Lung (tissue), 11 donors: ENCODE measurements at regions not wholly inside any gene's neighbourhood (a gene's known extent, or its start where the extent isn't known, plus 50 kb on each side); places are given as distances from the start of the nearest gene placed in this dataset.

Source experiments
- ATAC-seq: fragments of 200-7000 bp; cut with Tn5 transposase; one replicate; pipeline ENCODE4 v1.9.1; 2020; ENCODE audit warnings: moderate number of reproducible peaks; ENCODE audit not compliant: insufficient read depth, low FRiP score
- DNase-seq, 3 donors: peaks; one replicate each; pipeline ENCODE4 v3.0.0-alpha.2; 2013 to 2017
- H3K27ac ChIP-seq, 2 donors: one replicate each; pipeline ENCODE4 v1.5.1; 2013; ENCODE audit warnings: mild to moderate bottlenecking in 2 of 2, moderate library complexity in 2 of 2, control low read depth in 1 of 2, inconsistent platforms in 1 of 2, low read depth in 1 of 2, low read length in 1 of 2
- H3K27me3 ChIP-seq, 3 donors: one replicate each; pipeline ENCODE4 v1.5.1; 2013; ENCODE audit warnings: low read length in 2 of 3; ENCODE audit not compliant: control insufficient read depth in 3 of 3, insufficient read depth in 3 of 3
- H3K36me3 ChIP-seq, 4 donors: one replicate each; pipeline ENCODE4 v1.5.1; 2013; ENCODE audit warnings: low read length in 4 of 4, mild to moderate bottlenecking in 1 of 4, moderate library complexity in 1 of 4; ENCODE audit not compliant: control insufficient read depth in 4 of 4, insufficient read depth in 4 of 4
- H3K4me1 ChIP-seq, 5 donors: one replicate each; pipeline ENCODE4 v1.5.1; 2013; ENCODE audit warnings: low read length in 5 of 5, mild to moderate bottlenecking in 2 of 5, moderate library complexity in 1 of 5; ENCODE audit not compliant: control insufficient read depth in 5 of 5, insufficient read depth in 5 of 5
- H3K4me3 ChIP-seq: one replicate; pipeline ENCODE4 v1.5.1; 2013; ENCODE audit warnings: mild to moderate bottlenecking, control low read depth, moderate library complexity
- H3K9ac ChIP-seq, 2 donors: one replicate each; pipeline ENCODE4 v1.5.1; 2013; ENCODE audit warnings: low read length in 2 of 2, control low read depth in 1 of 2; ENCODE audit not compliant: insufficient read depth in 1 of 2
- H3K9me3 ChIP-seq, 4 donors: one replicate each; pipeline ENCODE4 v1.5.1; 2013; ENCODE audit warnings: low read length in 3 of 4, mild to moderate bottlenecking in 1 of 4, moderate library complexity in 1 of 4; ENCODE audit not compliant: control insufficient read depth in 4 of 4, insufficient read depth in 3 of 4
- WGBS, 2 donors: extraction: QIAGEN DNeasy Blood & Tissue Kit; methylation state at CpG; one replicate each; pipeline ENCODE4 v1.1.7; 2013; 5-methylcytosine and 5-hydroxymethylcytosine counted together
- TF ChIP-seq, protein P1 (sequence below): IDR thresholded peaks from 2 replicates; pipeline ENCODE4 v1.5.1; 2012; ENCODE audit warnings: mild to moderate bottlenecking; ENCODE audit errors: control extremely low read depth, extremely low read depth
- donor health status: control.
- donor health status: control.
- donor health status: Bipolar disorder and iron deficiency.
- donor health status: healthy.
- donor health status: DM: yes; HTN: yes; CAD: no.

DNA sequence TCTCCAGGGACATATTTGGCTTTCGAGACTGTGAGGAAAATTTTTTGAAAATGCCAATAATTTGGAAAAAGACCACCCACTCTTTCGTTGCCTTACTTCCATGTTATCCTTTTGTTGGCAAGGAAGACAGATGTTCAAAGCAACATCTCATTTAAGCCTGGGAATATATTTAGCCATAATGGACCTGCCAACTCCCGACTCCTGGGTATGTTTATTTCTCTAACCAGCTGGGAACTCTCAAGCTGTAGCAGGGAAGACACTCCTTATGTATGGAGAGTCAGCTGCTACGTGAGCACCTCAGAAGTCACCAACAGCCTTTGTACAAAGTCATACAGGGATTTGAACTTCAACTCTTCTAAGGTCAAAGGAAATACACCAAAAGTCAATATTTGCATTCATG is 96.5 kb upstream of the DAAM1 start:
- TF ChIP-seq, protein P1, sequence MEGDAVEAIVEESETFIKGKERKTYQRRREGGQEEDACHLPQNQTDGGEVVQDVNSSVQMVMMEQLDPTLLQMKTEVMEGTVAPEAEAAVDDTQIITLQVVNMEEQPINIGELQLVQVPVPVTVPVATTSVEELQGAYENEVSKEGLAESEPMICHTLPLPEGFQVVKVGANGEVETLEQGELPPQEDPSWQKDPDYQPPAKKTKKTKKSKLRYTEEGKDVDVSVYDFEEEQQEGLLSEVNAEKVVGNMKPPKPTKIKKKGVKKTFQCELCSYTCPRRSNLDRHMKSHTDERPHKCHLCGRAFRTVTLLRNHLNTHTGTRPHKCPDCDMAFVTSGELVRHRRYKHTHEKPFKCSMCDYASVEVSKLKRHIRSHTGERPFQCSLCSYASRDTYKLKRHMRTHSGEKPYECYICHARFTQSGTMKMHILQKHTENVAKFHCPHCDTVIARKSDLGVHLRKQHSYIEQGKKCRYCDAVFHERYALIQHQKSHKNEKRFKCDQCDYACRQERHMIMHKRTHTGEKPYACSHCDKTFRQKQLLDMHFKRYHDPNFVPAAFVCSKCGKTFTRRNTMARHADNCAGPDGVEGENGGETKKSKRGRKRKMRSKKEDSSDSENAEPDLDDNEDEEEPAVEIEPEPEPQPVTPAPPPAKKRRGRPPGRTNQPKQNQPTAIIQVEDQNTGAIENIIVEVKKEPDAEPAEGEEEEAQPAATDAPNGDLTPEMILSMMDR, result no peak
- 61 to 72% methylated on average over 4 of the region's 4 CpGs for WGBS, 2 donors
- Histone ChIP-seq H3K27ac (no peak overlapping the region), H3K9me3 (no peaks in the 10 kb centered on the region), H3K9ac (no peak overlapping the region), H3K27me3 (no peaks in the 10 kb centered on the region), H3K4me3 (no peak overlapping the region), H3K36me3 (no peaks in the 10 kb centered on the region), H3K4me1 (peaks cover 0 to 16% (median 0%) of the 10 kb centered on the region in 5 donors)
- ATAC-seq (no peak), DNase-seq (peak in 2 of 3 donors; percentile 12 to 24)

- Histone ChIP-seq H3K27ac (no peak overlapping the region), H3K9me3 (no peaks in the 10 kb centered on the region), H3K9ac (no peak overlapping the region), H3K27me3 (no peaks in the 10 kb centered on the region), H3K4me3 (no peak overlapping the region), H3K4me1 (peaks cover 0 to 15% (median 0%) of the 10 kb centered on the region in 5 donors), H3K36me3 (no peaks in the 10 kb centered on the region)
- no peak for ATAC-seq
- TF ChIP-seq, protein P1, result no peak
- no peak for DNase-seq
- 87 to 91% methylated on average over 7 of the region's 7 CpGs for WGBS, 2 donors
These were observed 94.6 kb upstream of the DAAM1 start for GRCh38 chr14:59093902-59094301.

GRCh38 chr14:59096303-59096702 is 92.2 kb upstream of the DAAM1 start:
- Histone ChIP-seq H3K27ac (no peak overlapping the region), H3K36me3 (no peaks in the 10 kb centered on the region), H3K9ac (no peak overlapping the region), H3K9me3 (no peaks in the 10 kb centered on the region), H3K27me3 (no peaks in the 10 kb centered on the region), H3K4me3 (no peak overlapping the region), H3K4me1 (peaks cover 0 to 12% (median 0%) of the 10 kb centered on the region in 5 donors)
- WGBS, 2 donors, result 32 to 40% methylated on average over 2 of the region's 2 CpGs
- DNase-seq (peak; percentile 38 to 80 (median 78)), ATAC-seq (no peak)
- TF ChIP-seq, protein P1, result no peak

- Histone ChIP-seq H3K27me3 (no peaks in the 10 kb centered on the region), H3K9ac (no peak overlapping the region)
- TF ChIP-seq, protein P1, result no peak
These were observed 90.8 kb upstream of the DAAM1 start for GRCh38 chr14:59097681-59098080.

More at GRCh38 chr14:59097681-59098080, 90.8 kb upstream of the DAAM1 start:
- 89 to 92% methylated on average over 4 of the region's 4 CpGs for WGBS, 2 donors
- Histone ChIP-seq H3K4me1 (no peaks in the 10 kb centered on the region), H3K9me3 (no peaks in the 10 kb centered on the region), H3K36me3 (no peaks in the 10 kb centered on the region), H3K27ac (no peak overlapping the region), H3K4me3 (no peak overlapping the region)
- ATAC-seq, result no peak
- no peak for DNase-seq
